PC-9 (cell line): ENCODE measurements at regions not wholly inside any gene's neighbourhood (a gene's known extent, or its start where the extent isn't known, plus 50 kb on each side); places are given as distances from the start of the nearest gene placed in this dataset.
"Not testable (repeated sequence)": the region's sequence is repeated elsewhere in the genome, so short reads cannot be mapped to it uniquely, and the experiment has no call there.

Source experiments
- EZH2 ChIP-seq: fragments of 200-600 bp; sonication (generic); IDR thresholded peaks from 2 replicates; pipeline ENCODE4 v1.8.0; 2017; ENCODE audit warnings: antibody characterized with exemption, low read depth
- TF ChIP-seq, protein P1 (sequence below): fragments of 200-600 bp; sonication (generic); conservative IDR thresholded peaks from 2 replicates; pipeline ENCODE4 v1.6.1; 2017; ENCODE audit warnings: mixed run types, antibody characterized with exemption, mild to moderate bottlenecking, moderate library complexity

DNA sequence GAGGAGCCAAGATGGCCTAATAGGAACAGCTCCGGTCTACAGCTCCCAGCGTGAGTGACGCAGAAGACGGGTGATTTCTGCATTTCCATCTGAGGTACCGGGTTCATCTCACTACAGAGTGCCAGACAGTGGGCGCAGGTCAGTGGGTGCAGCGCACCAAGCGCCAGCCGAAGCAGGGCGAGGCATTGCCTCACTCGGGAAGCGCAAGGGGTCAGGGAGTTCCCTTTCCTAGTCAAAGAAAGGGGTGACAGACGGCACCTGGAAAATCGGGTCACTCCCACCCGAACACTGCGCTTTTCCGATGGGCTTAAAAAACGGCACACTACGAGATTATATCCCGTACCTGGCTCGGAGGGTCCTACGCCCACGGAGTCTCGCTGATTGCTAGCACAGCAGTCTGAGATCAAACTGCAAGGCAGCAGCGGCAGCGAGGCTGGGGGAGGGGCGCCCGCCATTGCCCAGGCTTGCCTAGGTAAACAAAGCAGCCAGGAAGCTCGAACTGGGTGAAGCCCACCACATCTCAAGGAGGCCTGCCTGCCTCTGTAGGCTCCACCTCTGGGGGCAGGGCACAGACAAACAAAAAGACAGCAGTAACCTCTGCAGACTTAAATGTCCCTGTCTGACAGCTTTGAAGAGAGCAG, 117.1 kb downstream of the MZT1 start:
- TF ChIP-seq, protein P1, sequence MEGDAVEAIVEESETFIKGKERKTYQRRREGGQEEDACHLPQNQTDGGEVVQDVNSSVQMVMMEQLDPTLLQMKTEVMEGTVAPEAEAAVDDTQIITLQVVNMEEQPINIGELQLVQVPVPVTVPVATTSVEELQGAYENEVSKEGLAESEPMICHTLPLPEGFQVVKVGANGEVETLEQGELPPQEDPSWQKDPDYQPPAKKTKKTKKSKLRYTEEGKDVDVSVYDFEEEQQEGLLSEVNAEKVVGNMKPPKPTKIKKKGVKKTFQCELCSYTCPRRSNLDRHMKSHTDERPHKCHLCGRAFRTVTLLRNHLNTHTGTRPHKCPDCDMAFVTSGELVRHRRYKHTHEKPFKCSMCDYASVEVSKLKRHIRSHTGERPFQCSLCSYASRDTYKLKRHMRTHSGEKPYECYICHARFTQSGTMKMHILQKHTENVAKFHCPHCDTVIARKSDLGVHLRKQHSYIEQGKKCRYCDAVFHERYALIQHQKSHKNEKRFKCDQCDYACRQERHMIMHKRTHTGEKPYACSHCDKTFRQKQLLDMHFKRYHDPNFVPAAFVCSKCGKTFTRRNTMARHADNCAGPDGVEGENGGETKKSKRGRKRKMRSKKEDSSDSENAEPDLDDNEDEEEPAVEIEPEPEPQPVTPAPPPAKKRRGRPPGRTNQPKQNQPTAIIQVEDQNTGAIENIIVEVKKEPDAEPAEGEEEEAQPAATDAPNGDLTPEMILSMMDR: not testable (repeated sequence)
- TF ChIP-seq EZH2: not testable (repeated sequence)
